Epidermal melanocyte (primary cell): ENCODE measurements at regions not wholly inside any gene's neighbourhood (a gene's known extent, or its start where the extent isn't known, plus 50 kb on each side); places are given as distances from the start of the nearest gene placed in this dataset.

ENCODE experiments used
- DNase-seq: peaks from one replicate; pipeline ENCODE4 v3.0.0; 2011; ENCODE audit warnings: low spot score; ENCODE audit not compliant: insufficient read length

DNA sequence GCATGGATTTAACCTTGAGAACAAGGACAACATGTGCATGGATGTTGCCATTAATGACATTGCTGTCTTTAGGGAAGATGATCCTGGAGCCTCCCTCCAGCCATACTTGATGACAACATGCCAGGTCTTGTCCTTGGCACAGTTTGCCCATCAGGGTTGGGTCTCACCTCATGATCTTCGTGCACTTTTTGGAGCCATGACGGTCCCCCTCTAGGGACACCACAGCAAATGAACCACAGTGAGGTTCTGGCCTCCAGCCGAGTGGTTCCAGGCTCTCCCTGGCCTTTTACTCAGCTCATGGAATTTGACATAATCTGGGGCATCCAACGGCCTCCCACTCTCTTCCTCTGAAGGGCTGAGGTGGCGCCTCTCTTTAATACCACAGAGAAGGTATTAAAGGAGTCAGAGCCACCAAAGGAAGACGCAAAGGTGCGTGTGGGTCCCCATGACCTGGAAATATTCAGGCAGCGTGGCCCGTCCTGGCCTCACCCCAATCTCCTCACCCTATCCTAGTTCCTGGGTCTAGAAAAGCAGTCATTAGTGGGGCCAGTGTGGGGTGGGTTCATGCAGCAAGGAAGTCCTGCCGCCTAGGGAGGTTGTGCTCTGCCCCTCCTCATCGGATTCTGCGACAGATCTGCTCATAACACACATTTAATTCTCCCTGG, 184.8 kb downstream of the CXCL12 start:
- DNase-seq = no peak

DNA sequence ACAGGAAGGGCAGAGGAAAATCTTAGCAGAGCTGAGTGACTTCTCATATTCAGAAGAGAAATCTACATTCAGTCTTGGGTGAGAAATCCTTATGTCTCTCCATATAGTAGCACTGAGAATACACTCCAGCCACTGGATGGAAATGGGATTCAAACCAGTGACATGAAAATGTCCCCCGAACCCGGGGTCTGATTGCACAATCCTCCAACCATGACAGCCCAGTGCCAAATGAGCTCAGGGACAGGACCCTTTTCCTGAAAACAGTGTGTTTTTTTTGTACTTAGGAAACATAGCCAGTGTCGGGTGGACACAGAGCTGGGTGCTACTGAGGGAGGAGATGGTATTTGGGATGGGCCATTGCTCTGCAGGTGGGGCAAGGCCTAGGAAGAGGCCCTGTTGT, 185.6 kb downstream of the CXCL12 start:
- no peak for DNase-seq

DNA sequence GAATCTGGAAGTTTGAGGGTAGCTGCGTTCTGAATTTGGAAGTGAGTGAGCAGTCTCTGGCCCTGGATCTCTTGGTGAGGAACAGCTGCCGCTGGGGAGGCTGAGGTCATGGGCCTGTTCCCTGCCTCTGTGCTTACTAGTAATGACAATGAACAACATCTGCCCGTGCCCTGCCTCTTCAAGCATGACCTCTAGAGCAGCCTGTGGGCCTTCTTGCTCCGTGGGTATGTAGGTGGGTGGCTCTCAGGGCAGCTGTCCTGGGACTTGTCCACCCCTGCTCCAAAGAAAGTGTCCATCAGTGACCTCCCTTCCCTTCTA, 186.2 kb downstream of the CXCL12 start:
- no peak for DNase-seq

DNA sequence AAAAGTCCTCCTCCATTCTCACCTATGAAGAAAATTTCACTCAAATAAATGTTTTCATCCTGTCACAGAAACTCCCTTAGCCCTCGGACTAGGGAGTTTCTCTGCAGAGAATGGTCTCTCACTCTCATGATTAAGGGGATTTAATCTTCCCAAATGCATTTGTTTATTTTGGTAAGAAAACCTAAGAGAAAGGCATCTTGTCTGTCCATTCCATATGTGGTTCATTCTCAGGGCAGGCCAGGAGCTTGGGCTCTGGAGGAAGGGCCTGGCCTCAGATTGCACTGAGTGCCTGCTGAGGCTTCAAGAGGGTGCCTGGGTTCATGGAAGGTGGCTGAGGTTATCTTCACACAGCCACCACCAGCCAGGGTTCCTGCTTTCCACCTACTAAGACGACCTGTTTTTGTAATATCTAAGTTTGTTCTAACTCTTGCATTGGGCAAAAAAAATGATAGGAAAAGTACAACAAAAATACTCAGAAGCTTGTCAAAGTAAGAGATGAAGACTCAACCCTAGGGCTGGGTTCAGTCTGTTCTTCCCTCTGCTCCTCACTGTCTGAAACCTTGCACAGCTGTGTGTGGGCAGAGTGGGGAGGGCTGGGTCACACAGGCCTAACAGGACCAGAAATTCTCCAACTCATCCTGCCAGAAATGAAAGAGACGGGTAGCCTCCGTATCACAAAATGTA, 186.7 kb downstream of the CXCL12 start:
- DNase-seq = no peak

DNA sequence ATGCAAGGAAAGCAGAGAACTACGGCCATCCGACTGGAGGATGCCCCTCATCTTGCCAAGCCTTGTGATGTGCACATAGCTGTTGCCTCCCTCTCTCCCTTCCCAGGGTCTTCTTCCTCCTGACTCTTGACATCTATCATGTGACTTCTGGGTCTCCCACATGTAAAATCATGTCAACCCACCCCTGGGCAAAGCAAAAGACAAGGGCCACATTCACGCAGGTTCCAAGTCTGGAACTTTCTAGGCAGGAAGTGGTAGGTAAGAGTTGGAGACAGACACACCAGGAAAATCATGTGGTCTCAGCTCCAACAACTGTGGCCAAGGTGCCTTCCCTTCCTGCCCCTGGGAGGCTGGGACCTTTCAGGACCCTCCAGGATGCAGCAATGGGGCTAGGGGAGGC, 187.3 kb downstream of the CXCL12 start:
- no peak for DNase-seq

DNA sequence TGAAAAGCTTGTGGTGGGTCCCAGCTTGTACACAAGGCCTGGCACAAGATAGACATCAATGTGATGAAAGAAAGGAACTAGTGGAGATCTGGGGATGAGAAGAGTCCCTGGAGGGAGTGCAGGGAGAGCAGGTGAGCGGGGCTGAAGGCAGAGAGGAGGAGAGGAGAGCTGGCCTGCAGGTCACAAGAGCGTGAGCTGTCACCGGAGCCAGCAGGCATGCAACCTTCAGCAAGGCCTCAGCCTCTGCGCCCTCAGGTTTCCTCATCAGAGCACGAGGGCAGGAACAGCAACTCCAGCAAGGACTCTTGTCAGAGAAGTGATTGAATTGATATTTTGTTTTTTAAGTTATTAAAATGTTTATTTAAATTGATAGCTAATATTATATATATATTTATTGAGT, 188.6 kb downstream of the CXCL12 start:
- DNase-seq = no peak

DNA sequence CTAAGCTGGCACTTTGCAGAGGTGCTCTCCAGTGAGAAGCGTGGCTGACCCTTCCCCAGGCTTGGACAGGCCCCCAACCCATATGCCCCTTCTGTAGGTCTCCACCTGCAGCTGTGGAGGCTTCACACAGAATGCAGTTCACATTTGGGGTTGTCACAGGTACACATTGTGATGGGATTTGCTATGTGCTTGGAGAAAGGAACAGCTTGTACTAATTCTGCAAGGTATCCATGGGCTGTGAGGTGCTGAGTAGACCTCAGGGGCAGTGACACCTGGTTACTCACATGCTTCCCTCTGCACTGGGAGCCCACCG, 188.9 kb downstream of the CXCL12 start:
- DNase-seq = no peak

DNA sequence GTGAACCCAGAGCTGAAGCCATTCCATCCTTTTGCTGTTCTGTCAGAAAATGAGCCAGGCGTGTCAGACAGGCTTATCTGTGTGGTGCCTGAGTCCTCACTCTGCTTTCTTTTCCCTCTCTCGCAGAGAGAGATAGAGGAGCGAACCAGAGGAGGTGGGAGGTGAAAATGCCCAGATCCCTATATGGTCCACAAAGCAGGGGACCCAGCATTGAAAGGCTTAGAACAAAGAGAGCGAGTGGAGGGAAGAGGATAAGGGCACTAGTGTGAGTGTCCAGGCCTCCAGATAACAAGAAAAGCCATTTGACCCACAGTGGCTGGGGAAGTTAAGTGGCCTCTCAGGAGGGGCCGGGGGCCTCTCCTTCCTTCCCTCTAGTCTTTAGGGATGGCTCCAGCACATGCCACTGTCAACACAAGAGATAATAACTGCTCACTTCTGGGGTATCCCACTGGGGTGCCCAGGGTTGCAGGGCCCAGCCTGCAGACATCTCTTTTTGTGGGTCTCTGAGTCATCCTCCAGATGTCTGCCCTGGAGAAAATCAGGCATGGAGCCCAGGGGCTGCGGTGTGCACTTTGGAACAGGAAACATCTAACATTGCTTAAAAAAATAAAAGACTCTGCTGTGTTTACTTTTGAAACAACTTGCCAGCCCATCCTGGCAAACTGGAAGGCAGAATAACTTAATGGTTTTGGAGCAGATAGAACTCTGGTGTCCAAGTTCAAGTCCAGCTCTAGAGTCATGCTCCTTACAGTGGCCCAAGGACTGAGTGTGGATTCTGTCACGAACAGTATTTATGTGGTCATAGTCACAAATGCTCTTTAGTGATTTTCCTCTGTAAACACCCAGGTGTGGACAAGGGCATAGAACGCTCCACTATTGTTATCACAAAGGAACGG, 189.5 kb downstream of the CXCL12 start:
- DNase-seq = peak; percentile 70

DNA sequence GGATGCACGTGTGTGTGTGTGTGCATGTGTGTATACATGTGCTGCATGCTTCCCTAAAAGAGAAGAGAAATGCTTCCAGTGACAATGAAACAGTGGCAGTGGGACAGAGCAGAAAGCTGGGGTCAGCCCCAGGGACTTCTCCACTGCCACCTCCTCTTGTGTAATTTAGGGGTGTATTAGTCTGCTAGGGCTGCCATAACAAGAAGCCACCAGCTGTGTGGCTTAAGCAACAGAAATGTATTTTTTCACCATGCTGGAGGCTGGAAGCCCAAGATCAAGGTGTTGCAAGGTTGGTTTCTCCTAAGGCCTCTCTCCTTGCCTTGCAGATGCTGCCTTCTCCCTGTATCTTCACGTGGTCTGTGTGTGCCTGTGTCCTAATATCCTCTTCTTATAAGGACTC, 190.5 kb downstream of the CXCL12 start:
- DNase-seq = no peak

DNA sequence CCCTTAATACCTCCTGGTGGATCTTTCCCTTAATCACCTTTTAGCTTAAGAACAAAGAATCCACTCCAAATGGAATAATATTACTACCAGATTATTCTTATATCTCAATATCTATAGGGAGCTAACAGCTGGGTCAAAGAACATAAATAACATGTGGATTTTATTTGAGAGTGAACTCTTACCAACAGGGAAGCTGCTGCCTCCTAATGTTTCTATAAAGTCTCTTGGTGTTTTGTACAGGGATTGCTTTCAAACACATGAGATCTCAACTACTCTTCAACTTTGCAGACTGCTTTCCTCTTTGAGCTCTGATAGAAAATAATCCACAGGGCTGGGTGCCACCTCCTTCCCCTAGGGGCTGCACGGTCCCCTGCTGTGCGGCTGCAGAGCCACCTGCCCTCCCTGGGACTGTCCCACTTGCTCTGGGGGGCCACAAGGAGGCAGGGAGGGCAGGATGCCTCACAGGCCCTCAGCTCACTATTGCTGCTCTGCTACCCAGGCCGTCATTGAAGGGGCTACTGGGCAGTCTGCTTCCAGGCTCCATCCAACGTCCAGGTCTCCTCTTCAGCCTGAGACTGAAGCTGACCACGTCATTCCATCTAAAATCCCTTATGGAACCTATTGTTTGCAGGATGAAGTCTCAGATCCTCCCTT, 191.2 kb downstream of the CXCL12 start:
- no peak for DNase-seq

DNA sequence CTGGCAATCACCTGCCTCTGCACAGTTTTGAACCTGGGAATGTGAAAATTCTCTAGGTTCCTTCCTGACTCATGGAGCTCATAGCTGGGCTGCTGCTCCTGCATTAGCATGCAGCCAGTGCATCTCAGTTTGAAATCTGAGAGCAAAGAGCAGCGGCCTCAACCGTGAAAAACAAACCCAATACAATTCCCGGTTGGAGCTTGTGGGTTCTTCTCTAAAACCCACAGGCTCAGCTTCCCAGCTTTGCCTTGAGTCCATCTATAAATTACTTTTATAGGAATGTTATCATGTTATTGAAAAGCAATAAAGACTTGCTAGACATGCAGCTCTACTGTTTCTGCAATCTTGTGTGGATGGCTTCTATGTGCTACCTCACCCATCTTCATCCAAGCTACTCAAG, 191.7 kb downstream of the CXCL12 start:
- no peak for DNase-seq

DNA sequence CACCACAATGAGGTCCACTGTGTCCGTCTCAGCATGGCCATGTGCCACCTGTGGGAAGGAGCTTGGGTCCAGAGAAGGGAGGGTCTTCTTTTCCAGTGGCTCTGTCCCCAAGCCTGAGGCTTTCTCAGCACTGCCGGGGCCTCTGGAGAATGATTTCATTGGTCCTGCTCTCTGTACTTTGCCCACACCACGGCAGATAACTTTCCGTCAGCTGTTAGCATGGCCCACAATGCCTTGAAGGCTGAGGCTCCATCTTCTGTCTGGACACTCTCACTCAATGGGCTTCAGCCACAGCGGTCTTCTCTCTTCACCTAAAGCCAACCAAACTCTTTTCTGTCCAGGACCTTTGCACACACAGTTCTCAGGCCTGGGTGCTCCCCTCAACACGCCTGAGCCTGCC, 192.5 kb downstream of the CXCL12 start:
- DNase-seq = no peak

DNA sequence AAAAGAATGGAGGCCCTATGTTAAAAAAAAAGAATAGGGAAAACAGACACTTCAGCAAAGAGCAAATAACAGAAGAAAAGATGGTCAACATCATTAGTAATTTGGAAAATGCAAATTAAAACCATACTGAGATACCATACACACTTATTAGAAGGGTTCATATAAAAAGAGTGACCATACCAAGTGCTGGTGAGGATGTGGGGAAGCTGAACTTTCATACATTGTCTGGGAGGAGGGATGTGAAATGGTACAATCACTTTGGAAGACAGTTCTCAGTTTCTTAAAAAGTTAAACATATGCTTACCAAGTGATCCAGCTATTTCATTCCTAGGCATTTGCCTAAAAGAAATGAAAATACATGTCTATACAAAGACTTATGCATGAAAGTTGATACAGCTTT, 194.4 kb downstream of the CXCL12 start:
- no peak for DNase-seq

DNA sequence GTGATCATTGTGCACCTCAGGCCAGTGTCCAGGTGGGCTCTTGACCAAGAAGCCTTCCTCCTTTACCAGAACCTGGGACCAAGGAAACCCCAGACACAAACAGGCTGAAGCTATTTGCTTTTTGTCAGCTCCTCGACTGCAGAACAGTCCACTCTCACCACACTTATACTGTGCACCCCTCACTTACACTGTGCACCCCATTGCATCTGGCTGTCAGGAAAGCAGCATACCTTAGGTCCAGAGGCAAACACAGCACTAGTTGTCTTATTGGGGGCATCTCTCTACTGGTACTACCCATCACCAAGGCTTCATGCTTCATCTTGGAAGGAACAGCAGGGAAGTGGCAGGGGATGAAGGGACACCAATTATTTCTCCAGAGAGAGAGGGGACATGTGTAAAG, 198.1 kb downstream of the CXCL12 start:
- DNase-seq = no peak

DNA sequence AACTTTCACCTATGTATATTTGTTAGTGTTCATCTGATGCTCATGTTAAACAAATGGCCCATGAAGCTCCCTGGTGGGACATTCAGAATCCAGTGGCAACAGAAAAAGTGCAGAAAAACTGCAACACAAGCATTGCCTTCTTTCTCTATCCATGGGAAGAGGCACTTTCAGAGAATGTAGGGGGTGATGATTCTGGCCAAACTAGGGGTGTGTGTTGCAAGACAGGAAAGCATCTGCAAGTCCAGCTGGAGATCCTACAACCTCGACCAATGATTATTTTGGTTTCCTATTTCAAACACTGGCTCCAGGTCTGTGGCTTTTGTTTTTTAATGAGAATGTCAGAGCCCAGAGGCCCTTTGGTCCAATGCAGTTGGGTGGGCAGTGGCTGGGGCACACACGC, 198.7 kb downstream of the CXCL12 start:
- no peak for DNase-seq

DNA sequence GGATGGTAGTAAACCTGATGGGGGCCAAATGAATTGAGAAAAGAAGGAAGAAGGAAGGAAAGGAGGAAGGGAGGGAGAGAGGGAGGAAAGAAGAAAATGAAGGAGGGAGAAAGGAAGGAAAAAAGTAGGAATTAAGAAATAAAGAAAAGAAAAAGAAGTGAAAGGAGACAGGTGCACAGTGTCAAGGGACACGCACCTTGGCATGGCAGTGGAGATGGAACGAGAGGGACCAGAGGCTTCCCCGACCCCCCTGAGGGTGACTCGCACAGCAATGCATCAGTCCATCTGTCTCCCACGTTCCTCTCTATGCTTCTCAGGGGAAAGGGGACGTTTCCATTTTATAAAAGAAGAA, 199.6 kb downstream of the CXCL12 start:
- no peak for DNase-seq

DNA sequence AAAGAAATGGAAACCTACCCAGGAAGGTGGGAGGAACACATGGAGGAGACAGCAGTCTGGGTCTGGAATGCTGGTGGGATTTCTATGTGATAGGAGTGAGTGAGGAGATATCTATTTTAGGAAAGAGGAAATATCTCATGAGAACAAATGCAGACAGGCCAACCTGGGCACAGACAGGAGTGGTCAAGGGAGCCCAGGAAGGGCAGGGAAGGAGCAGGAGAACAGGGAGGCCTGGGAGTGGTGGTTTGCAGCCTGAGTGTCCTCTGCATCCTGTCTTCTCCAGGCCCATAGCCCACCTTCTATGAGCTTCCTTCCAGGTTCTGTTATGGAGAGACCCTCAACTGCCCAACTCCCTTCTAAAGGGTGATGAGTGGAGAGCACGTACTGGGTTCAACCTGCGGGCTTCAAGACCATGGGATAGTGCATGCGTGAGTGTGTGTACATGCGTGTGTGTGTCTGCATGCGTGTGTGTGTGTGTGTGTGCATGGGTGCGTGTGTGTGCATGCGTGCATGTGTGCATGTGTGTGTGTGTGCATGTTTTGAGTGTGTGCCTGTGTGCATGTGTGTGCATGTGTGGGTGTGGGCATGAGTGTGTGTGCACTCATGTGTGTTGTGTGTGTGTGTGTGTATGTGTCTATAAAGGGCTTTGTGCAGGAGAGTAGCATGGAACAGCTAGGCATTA, 200.1 kb downstream of the CXCL12 start:
- DNase-seq = no peak

DNA sequence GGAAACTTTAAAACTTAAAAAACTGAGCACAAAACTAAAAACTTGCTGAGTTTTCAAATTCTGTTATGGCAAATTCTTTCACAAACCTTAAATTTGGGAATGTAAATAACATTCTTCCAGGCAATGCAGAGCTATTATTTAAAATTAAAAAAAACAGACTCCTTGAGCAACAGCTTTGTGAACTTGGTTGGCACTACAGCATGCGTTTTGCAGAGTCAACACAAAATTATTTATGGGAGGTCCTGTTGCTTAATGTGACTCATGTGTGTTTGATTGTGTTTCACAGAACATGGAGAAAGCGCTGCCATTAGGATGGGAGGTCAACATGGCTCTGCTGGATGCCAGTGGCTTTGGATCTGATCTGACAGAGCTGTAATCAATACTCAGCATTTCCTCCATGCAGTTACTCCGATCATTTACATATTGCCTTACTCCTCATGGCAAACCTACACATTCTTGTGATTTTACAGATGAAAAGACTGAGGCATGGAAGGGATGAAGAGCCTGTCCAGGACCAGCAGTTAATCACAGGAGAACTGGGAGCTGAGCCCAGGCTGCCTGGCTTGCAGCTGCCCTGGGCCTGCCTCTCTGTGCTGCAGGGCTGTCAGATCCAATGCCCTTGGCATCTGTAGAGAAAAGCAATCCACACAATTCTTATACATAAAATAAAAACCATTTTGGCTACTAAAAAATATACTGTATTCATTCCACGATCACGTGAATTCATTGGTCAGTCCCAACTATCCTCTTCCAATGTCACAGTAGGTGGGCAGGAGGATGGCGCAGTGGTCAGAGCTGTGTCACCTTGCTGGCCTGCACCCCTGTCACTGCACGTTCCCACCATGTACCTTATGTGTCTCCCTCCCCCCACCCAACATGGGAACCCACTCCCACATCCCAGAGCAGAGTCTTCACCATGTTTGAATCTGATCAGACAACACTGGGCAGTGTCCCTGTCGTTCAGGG, 200.9 kb downstream of the CXCL12 start:
- DNase-seq = no peak

DNA sequence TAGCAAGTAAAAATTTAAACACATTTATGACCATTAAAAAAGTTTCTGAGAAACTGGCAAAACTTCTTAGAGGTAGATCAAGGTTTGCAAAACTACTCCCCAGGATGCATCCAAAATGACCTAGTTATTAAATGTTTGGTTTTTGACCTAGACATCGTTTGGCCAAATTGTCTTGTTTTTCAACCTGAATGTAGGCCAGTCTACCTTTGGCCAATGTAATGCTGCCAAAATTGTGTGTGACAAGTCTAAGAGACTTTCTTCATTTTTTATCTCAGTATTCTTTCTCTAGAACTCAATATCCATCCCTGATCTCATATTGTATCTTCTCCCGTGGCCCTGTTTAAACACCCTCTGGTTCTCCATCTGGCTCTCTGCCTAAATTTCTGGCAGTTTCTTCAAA, 202.0 kb downstream of the CXCL12 start:
- DNase-seq = no peak

DNA sequence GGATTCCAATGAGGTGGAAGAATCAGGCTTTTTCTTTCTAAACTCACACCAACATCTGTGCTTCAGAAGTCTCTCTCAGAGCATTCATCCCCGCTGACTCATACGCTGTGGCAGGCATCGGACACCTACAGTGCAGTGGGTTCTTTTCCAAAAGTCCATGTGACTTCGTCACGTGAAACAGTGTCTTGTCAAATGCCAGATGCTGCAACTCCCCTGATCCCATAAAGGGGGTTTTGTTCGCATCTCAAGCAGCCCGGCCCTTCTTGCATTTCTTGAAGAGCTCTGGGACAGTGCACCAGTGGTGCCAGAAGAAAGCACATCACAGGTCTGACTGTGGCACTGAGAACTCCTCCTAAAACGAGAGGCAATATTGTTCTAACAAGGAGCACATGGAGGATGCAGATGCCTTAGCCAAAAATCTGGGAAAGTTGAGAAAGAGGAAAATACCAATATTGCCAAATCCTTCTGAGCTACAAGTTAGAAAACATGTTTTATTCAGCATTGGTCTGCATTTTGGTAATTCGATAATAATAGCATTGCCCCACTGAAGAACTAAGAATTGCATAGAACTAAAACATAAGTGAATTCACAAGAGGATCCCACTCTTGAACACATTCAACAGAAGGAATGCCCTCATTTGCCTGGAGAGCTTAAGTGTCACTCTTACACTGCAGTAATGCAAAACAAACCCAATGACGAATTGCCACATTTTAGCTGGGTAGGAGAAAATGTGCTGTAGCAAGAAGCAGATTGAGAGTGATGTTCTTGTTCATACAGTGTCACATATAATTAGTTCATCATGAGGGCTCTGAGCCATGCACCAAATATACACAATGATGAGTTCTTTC, 204.4 kb downstream of the CXCL12 start:
- peak; percentile 53 for DNase-seq
